ENCODE measurements at regions not wholly inside any gene's neighbourhood (a gene's known extent, or its start where the extent isn't known, plus 50 kb on each side); places are given as distances from the start of the nearest gene placed in this dataset.

- TF ChIP-seq CTCF (IDR thresholded peaks at IDR 0.05) = no peak
- no peak for TF ChIP-seq EP300 (IDR thresholded peaks at IDR 0.05)
- no peak for TF ChIP-seq POLR2A (IDR thresholded peaks at IDR 0.05)
- Histone ChIP-seq H3K9me3 (no peaks in the 10 kb centered on the region), H3K27ac (no peak overlapping the region), H3K36me3 (no peaks in the 10 kb centered on the region), H3K4me3 (no peak overlapping the region), H3K4me1 (no peaks in the 10 kb centered on the region), H3K27me3 (no peaks in the 10 kb centered on the region)
- no peak for DNase-seq (ENCODE audit: low spot score in 2 of 2)
- WGBS, 2 donors = 82 to 93% methylated on average over 2 of the region's 2 CpGs
Observed at GRCh38 chr4:29058531-29058930, 1661.6 kb upstream of the PCDH7 start.

DNA sequence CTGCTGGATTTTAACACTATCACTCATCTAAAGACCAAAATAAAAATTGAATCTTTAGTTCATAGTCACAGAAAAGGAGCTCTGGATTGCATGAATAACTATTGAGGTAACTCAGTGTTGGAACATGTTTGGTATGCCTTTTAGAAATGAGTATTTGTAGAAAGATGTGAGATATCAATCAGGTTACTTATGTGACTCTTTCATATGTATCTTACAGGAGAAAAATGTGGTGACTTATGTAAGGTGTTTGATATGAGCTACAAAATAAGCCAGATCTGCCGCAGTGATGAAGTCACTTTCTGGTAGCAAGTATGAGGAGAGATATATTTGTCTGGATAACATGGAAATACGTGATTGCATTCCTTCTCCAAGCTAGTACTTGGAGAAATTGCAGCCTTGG is 1653.3 kb upstream of the PCDH7 start:
- no peak for TF ChIP-seq EP300 (IDR thresholded peaks at IDR 0.05)
- no peak for TF ChIP-seq CTCF (IDR thresholded peaks at IDR 0.05)
- H3K27ac ChIP-seq = no peak overlapping the region
- H3K4me1 ChIP-seq = no peaks in the 10 kb centered on the region
- H3K4me3 ChIP-seq = no peak overlapping the region
- DNase-seq (ENCODE audit: low spot score in 2 of 2) = no peak
- H3K36me3 ChIP-seq = no peaks in the 10 kb centered on the region
- H3K9me3 ChIP-seq = peaks cover 0 to 7% (median 3%) of the 10 kb centered on the region in 4 donors
- H3K27me3 ChIP-seq = no peaks in the 10 kb centered on the region
- 85% methylated on average over 2 of the region's 2 CpGs for WGBS, 2 donors

DNA sequence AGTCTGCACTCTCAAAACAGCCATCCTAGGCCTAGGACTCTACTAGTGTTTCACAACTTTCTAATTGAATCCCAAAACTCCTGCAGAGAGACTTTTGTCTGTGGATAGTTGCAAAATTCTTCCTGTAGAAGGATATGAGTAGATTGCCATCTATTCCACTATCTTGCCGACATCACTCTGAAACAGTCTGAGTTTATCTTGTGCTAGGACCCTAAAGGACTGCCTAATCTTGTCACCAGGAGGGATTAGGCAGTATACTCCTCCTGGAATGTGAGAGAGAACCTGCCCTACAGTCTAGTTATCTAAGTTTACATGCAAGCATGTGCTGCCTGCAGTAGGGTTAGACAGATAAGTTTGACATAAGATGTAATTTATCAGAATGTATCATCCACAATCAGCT is 1646.6 kb upstream of the PCDH7 start:
- Histone ChIP-seq H3K36me3 (no peaks in the 10 kb centered on the region), H3K9me3 (peaks cover 0 to 20% (median 3%) of the 10 kb centered on the region in 4 donors), H3K27ac (no peak overlapping the region), H3K4me1 (no peaks in the 10 kb centered on the region), H3K27me3 (no peaks in the 10 kb centered on the region), H3K4me3 (no peak overlapping the region)
- 86 to 100% methylated on average over 1 of the region's 1 CpG for WGBS, 2 donors
- no peak for DNase-seq (ENCODE audit: low spot score in 2 of 2)
- TF ChIP-seq POLR2A (IDR thresholded peaks at IDR 0.05) (no peak), CTCF (IDR thresholded peaks at IDR 0.05) (no peak)

- no peaks in the 10 kb centered on the region for H3K36me3 ChIP-seq
- DNase-seq (ENCODE audit: low spot score in 2 of 2) = no peak
- no peak for TF ChIP-seq EP300 (IDR thresholded peaks at IDR 0.05)
- no peak for TF ChIP-seq POLR2A (IDR thresholded peaks at IDR 0.05)
- H3K4me1 ChIP-seq = no peaks in the 10 kb centered on the region
- H3K9me3 ChIP-seq = peaks cover 0 to 14% (median 3%) of the 10 kb centered on the region in 4 donors
- no peaks in the 10 kb centered on the region for H3K27me3 ChIP-seq
- no peak overlapping the region for H3K4me3 ChIP-seq
- H3K27ac ChIP-seq = no peak overlapping the region
- WGBS, 2 donors = 66 to 87% methylated on average over 6 of the region's 6 CpGs
Observed at GRCh38 chr4:29075366-29075765, 1644.8 kb upstream of the PCDH7 start.

- 88 to 94% methylated on average over 2 of the region's 2 CpGs for WGBS, 2 donors
- no peak overlapping the region for H3K27ac ChIP-seq
- no peaks in the 10 kb centered on the region for H3K4me1 ChIP-seq
- H3K4me3 ChIP-seq = no peak overlapping the region
- DNase-seq (ENCODE audit: low spot score in 2 of 2) = no peak
- no peaks in the 10 kb centered on the region for H3K9me3 ChIP-seq
- no peaks in the 10 kb centered on the region for H3K36me3 ChIP-seq
- H3K27me3 ChIP-seq = no peaks in the 10 kb centered on the region
- TF ChIP-seq CTCF (IDR thresholded peaks at IDR 0.05) (no peak), POLR2A (IDR thresholded peaks at IDR 0.05) (no peak)
Observed at GRCh38 chr4:29079260-29079659, 1640.9 kb upstream of the PCDH7 start.

DNA sequence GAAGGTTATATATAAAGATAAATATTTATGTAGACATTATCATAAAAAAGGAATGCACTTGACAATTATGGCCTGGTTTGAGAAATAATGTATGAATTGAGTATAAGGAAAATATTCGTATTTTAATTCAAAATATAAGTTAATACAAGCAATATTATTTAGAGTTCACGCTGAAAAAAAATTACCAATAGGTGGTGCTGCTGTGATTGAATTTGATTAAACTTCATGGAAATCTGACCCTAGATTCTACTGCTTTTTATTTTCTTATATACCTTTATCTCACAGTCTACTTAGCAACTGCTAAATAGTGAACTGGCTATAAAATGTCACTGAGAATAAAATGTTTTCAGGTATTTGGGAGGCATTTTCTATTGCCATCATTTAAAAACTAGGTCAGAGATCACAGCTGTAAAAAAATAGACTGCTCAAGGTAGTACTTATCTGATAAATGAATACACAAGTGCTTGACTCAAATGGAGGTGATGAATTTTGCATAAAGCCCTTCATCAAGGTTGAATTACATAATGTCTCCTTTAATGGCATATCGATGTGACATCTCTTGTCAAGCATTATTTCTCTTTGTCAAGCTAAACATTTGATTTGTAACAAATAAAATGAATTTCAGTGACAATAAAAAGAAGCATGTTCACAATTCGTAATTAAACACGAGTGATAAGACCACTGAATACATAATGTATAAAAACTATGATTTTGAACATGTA is 1638.8 kb upstream of the PCDH7 start:
- no peak for DNase-seq (ENCODE audit: low spot score in 2 of 2)
- H3K36me3 ChIP-seq = no peaks in the 10 kb centered on the region
- H3K27me3 ChIP-seq = no peaks in the 10 kb centered on the region
- H3K4me1 ChIP-seq = no peaks in the 10 kb centered on the region
- H3K9me3 ChIP-seq = no peaks in the 10 kb centered on the region
- 62 to 68% methylated on average over 5 of the region's 5 CpGs for WGBS, 2 donors
- no peak overlapping the region for H3K27ac ChIP-seq
- H3K4me3 ChIP-seq = no peak overlapping the region
- TF ChIP-seq EP300 (IDR thresholded peaks at IDR 0.05) (no peak), CTCF (IDR thresholded peaks at IDR 0.05) (peak in 1 of 5 experiments; percentile 23), POLR2A (IDR thresholded peaks at IDR 0.05) (no peak)

Data from tibial nerve (tissue), 4 donors.